ENCODE measurements at regions not wholly inside any gene's neighbourhood (a gene's known extent, or its start where the extent isn't known, plus 50 kb on each side); places are given as distances from the start of the nearest gene placed in this dataset.

- TF ChIP-seq, protein P1, sequence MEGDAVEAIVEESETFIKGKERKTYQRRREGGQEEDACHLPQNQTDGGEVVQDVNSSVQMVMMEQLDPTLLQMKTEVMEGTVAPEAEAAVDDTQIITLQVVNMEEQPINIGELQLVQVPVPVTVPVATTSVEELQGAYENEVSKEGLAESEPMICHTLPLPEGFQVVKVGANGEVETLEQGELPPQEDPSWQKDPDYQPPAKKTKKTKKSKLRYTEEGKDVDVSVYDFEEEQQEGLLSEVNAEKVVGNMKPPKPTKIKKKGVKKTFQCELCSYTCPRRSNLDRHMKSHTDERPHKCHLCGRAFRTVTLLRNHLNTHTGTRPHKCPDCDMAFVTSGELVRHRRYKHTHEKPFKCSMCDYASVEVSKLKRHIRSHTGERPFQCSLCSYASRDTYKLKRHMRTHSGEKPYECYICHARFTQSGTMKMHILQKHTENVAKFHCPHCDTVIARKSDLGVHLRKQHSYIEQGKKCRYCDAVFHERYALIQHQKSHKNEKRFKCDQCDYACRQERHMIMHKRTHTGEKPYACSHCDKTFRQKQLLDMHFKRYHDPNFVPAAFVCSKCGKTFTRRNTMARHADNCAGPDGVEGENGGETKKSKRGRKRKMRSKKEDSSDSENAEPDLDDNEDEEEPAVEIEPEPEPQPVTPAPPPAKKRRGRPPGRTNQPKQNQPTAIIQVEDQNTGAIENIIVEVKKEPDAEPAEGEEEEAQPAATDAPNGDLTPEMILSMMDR (IDR thresholded peaks at IDR 0.05), result no peak
- no peak for TF ChIP-seq POLR2A (IDR thresholded peaks at IDR 0.05)
These were observed 64.9 kb upstream of the KBTBD8 start for GRCh38 chr3:66933233-66933632.
